Lung (tissue), 11 donors: ENCODE measurements at regions not wholly inside any gene's neighbourhood (a gene's known extent, or its start where the extent isn't known, plus 50 kb on each side); places are given as distances from the start of the nearest gene placed in this dataset.
A peak's percentile ranks its signal among the peaks of the same experiment; 100 is the strongest.
"Not testable (repeated sequence)": the region's sequence is repeated elsewhere in the genome, so short reads cannot be mapped to it uniquely, and the experiment has no call there.

Experiments
- ATAC-seq: fragments of 200-7000 bp; cut with Tn5 transposase; one replicate; pipeline ENCODE4 v1.9.1; 2020; ENCODE audit warnings: moderate number of reproducible peaks; ENCODE audit not compliant: insufficient read depth, low FRiP score
- DNase-seq, 3 donors: peaks; one replicate each; pipeline ENCODE4 v3.0.0-alpha.2; 2013 to 2017
- H3K27ac ChIP-seq, 2 donors: one replicate each; pipeline ENCODE4 v1.5.1; 2013; ENCODE audit warnings: mild to moderate bottlenecking in 2 of 2, moderate library complexity in 2 of 2, control low read depth in 1 of 2, inconsistent platforms in 1 of 2, low read depth in 1 of 2, low read length in 1 of 2
- H3K27me3 ChIP-seq, 3 donors: one replicate each; pipeline ENCODE4 v1.5.1; 2013; ENCODE audit warnings: low read length in 2 of 3; ENCODE audit not compliant: control insufficient read depth in 3 of 3, insufficient read depth in 3 of 3
- H3K36me3 ChIP-seq, 4 donors: one replicate each; pipeline ENCODE4 v1.5.1; 2013; ENCODE audit warnings: low read length in 4 of 4, mild to moderate bottlenecking in 1 of 4, moderate library complexity in 1 of 4; ENCODE audit not compliant: control insufficient read depth in 4 of 4, insufficient read depth in 4 of 4
- H3K4me1 ChIP-seq, 5 donors: one replicate each; pipeline ENCODE4 v1.5.1; 2013; ENCODE audit warnings: low read length in 5 of 5, mild to moderate bottlenecking in 2 of 5, moderate library complexity in 1 of 5; ENCODE audit not compliant: control insufficient read depth in 5 of 5, insufficient read depth in 5 of 5
- H3K4me3 ChIP-seq: one replicate; pipeline ENCODE4 v1.5.1; 2013; ENCODE audit warnings: mild to moderate bottlenecking, control low read depth, moderate library complexity
- H3K9ac ChIP-seq, 2 donors: one replicate each; pipeline ENCODE4 v1.5.1; 2013; ENCODE audit warnings: low read length in 2 of 2, control low read depth in 1 of 2; ENCODE audit not compliant: insufficient read depth in 1 of 2
- H3K9me3 ChIP-seq, 4 donors: one replicate each; pipeline ENCODE4 v1.5.1; 2013; ENCODE audit warnings: low read length in 3 of 4, mild to moderate bottlenecking in 1 of 4, moderate library complexity in 1 of 4; ENCODE audit not compliant: control insufficient read depth in 4 of 4, insufficient read depth in 3 of 4
- WGBS, 2 donors: extraction: QIAGEN DNeasy Blood & Tissue Kit; methylation state at CpG; one replicate each; pipeline ENCODE4 v1.1.7; 2013; 5-methylcytosine and 5-hydroxymethylcytosine counted together
- TF ChIP-seq, protein P1 (sequence below): IDR thresholded peaks from 2 replicates; pipeline ENCODE4 v1.5.1; 2012; ENCODE audit warnings: mild to moderate bottlenecking; ENCODE audit errors: control extremely low read depth, extremely low read depth
- donor health status: control.
- donor health status: control.
- donor health status: Bipolar disorder and iron deficiency.
- donor health status: healthy.
- donor health status: DM: yes; HTN: yes; CAD: no.

GRCh38 chr3:81339040-81339845 lies 422.2 kb downstream of the GBE1 start:
- no peak overlapping the region for H3K9ac ChIP-seq
- H3K27me3 ChIP-seq = peaks cover 0 to 2% (median 0%) of the 10 kb centered on the region in 3 donors
- no peaks in the 10 kb centered on the region for H3K36me3 ChIP-seq
- no peak overlapping the region for H3K27ac ChIP-seq
- TF ChIP-seq, protein P1, sequence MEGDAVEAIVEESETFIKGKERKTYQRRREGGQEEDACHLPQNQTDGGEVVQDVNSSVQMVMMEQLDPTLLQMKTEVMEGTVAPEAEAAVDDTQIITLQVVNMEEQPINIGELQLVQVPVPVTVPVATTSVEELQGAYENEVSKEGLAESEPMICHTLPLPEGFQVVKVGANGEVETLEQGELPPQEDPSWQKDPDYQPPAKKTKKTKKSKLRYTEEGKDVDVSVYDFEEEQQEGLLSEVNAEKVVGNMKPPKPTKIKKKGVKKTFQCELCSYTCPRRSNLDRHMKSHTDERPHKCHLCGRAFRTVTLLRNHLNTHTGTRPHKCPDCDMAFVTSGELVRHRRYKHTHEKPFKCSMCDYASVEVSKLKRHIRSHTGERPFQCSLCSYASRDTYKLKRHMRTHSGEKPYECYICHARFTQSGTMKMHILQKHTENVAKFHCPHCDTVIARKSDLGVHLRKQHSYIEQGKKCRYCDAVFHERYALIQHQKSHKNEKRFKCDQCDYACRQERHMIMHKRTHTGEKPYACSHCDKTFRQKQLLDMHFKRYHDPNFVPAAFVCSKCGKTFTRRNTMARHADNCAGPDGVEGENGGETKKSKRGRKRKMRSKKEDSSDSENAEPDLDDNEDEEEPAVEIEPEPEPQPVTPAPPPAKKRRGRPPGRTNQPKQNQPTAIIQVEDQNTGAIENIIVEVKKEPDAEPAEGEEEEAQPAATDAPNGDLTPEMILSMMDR = no peak
- no peak for ATAC-seq
- DNase-seq = peak in 1 of 3 donors; percentile 6
- WGBS, 2 donors = 90 to 94% methylated on average over 1 of the region's 1 CpG
- no peaks in the 10 kb centered on the region for H3K4me1 ChIP-seq
- H3K9me3 ChIP-seq = no peaks in the 10 kb centered on the region
- H3K4me3 ChIP-seq = no peak overlapping the region

DNA sequence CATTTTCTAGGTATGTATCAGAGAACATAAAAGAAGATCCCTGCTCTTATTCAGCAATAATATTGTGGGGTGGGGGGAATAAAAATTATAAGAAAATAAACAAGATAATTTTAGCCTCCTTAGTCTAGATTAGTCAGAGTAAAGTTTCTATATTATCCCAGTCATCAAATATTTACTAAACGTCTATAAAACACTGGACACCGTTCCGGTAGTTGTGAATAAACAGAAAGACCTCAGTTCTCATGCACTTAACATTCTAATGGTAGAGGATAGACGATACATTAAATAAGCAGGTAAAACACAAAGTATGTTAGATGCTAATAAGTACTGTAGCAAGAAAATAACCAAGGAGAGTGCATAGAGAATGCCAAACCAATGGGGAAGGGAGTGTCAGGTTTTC lies 425.0 kb downstream of the GBE1 start:
- Histone ChIP-seq H3K4me3 (no peak overlapping the region), H3K36me3 (no peaks in the 10 kb centered on the region), H3K9me3 (no peaks in the 10 kb centered on the region), H3K27ac (no peak overlapping the region), H3K27me3 (peaks cover 0 to 2% (median 0%) of the 10 kb centered on the region in 3 donors), H3K9ac (no peak overlapping the region), H3K4me1 (no peaks in the 10 kb centered on the region)
- ATAC-seq (no peak), DNase-seq (no peak)
- TF ChIP-seq, protein P1 = no peak
- WGBS, 2 donors = 86 to 88% methylated on average over 4 of the region's 4 CpGs

DNA sequence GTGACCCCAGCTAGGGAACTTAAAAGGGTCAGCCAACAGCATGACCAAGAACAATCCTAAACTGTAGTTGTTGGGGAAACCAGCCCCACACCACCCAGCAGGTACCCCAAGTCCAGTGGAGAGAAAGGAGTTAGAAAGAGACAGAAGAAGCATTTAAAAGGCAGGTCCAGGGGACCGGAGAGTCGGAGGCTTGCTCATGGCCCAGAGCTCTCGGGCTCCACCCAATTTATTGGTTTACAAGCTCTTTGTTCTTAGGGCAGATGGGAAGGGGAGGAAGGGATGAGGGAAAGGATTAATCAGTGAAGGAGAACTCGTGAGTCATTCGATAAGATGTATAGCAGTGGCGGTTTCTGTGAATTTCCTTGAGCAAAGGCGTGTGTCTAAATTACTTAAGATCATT lies 431.6 kb downstream of the GBE1 start:
- H3K4me3 ChIP-seq, H3K9me3 ChIP-seq, H3K27ac ChIP-seq, ATAC-seq, DNase-seq, H3K9ac ChIP-seq, H3K4me1 ChIP-seq, H3K27me3 ChIP-seq, H3K36me3 ChIP-seq: not testable (repeated sequence)
- WGBS, 2 donors = 87 to 95% methylated on average over 7 of the region's 7 CpGs

DNA sequence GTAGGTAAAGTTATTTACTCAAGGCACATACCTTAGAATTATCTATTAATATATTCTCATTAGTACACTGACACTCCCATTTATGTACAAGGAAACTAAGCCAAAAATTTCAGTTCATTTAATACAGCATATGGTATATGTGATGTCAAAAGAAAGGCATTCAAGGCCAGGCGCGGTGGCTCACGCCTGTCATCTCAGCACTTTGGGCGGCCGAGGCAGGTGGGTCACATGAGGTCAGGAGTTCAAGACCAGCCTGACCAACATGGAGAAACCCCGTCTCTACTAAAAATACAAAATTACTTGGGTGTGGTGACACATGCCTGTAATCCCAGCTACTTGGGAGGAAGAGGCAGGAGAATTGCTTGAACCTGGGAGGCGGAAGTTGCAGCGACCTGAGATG lies 435.2 kb downstream of the GBE1 start:
- no peaks in the 10 kb centered on the region for H3K9me3 ChIP-seq
- 90 to 92% methylated on average over 8 of the region's 8 CpGs for WGBS, 2 donors
- no peak overlapping the region for H3K4me3 ChIP-seq
- no peak for DNase-seq
- ATAC-seq = no peak
- TF ChIP-seq, protein P1 = no peak
- no peaks in the 10 kb centered on the region for H3K4me1 ChIP-seq
- no peaks in the 10 kb centered on the region for H3K27me3 ChIP-seq
- no peak overlapping the region for H3K27ac ChIP-seq
- no peaks in the 10 kb centered on the region for H3K36me3 ChIP-seq
- no peak overlapping the region for H3K9ac ChIP-seq
